Pancreas (tissue), 10 donors: ENCODE measurements at regions not wholly inside any gene's neighbourhood (a gene's known extent, or its start where the extent isn't known, plus 50 kb on each side); places are given as distances from the start of the nearest gene placed in this dataset.

Experiments
- ATAC-seq, 4 donors: fragments of 200-7000 bp; cut with Tn5 transposase; one replicate each; pipeline versions ENCODE4 v1.8.0 to v1.9.1; 2020; ENCODE audit warnings: mild to moderate bottlenecking in 4 of 4, moderate library complexity in 4 of 4
- DNase-seq, 6 donors: peaks; one replicate each; pipeline ENCODE4 v3.0.0-alpha.2; 2020
- FAIRE-seq: peaks from 2 replicates; lab custom pipeline; 2012; peaks lifted over from hg19 to GRCh38; lab: Jason Lieb, UNC
- H3K27ac ChIP-seq, 4 donors: fragments of 200-600 bp; sonication (generic); 1 replicate in 3 of 4; 2 replicates in 1 of 4; pipeline versions ENCODE4 v1.5.0 to v1.8.0; 2020
- H3K27me3 ChIP-seq, 4 donors: fragments of 200-600 bp; one replicate each; pipeline ENCODE4 v1.8.0; 2021
- H3K36me3 ChIP-seq, 3 donors: fragments of 200-600 bp; sonication (generic) in 1 of 3; one replicate each; pipeline versions ENCODE4 v1.5.0 to v1.8.0; 2020 to 2021
- H3K4me1 ChIP-seq, 3 donors: fragments of 200-600 bp; one replicate each; pipeline ENCODE4 v1.8.0; 2021
- H3K4me3 ChIP-seq, 4 donors: fragments of 200-600 bp; sonication (generic) in 2 of 4; one replicate each; pipeline versions ENCODE4 v1.5.0 to v1.8.0; 2020 to 2021
- H3K9me3 ChIP-seq, 4 donors: fragments of 200-600 bp; one replicate each; pipeline ENCODE4 v1.8.0; 2021
- CTCF ChIP-seq, 4 donors: fragments of 200-600 bp; sonication (generic) in 3 of 4; IDR thresholded peaks; one replicate each; pipeline versions ENCODE4 v1.5.0 to v1.8.0; 2021; ENCODE audit warnings: antibody characterized with exemption in 4 of 4
- WGBS, 2 donors: extraction: QIAGEN DNeasy Blood & Tissue Kit; methylation state at CpG; one replicate each; pipeline ENCODE4 v1.1.7; 2013; 5-methylcytosine and 5-hydroxymethylcytosine counted together
- intact Hi-C, 3 donors: fragments of 100-400 bp; cut with DNase I; formaldehyde crosslinking; loops; one replicate each; pipeline versions ENCODE4 v1.11.1 to v1.14.2; 2022
- donor health status: healthy with polysubstance abuse.
- donor health status: DM: no; HTN: no; CAD: no; lungs with moderate emphysema.
- donor health status: DM: no; HTN: no; CAD: no.
- donor health status: control.
- donor health status: control.
- donor health status: Bipolar disorder and iron deficiency.
- donor health status: DM: yes; HTN: yes; CAD: no.
- donor health status: DM: no; HTN: no; CAD: no.
- donor health status: DM: no; HTN: no; CAD: no.
- donor health status: DM: yes; HTN: yes; CAD: no.

GRCh38 chr5:98401656-98402055, 371.8 kb upstream of the RGMB start:
- TF ChIP-seq CTCF (IDR thresholded peaks at IDR 0.05): no peak
- Histone ChIP-seq H3K4me3 (no peak overlapping the region), H3K4me1 (no peaks in the 10 kb centered on the region), H3K36me3 (no peaks in the 10 kb centered on the region), H3K27ac (no peak overlapping the region), H3K27me3 (no peaks in the 10 kb centered on the region), H3K9me3 (no peaks in the 10 kb centered on the region)
- DNase-seq (no peak), ATAC-seq (no peak), FAIRE-seq (no peak)
- intact Hi-C loops: no loop called here

- TF ChIP-seq CTCF (IDR thresholded peaks at IDR 0.05): no peak
- H3K4me3 ChIP-seq: no peak overlapping the region
- DNase-seq (no peak), FAIRE-seq (no peak), ATAC-seq (no peak)
- no peaks in the 10 kb centered on the region for H3K36me3 ChIP-seq
- intact Hi-C loops: no loop called here
- H3K9me3 ChIP-seq: no peaks in the 10 kb centered on the region
- H3K27me3 ChIP-seq: no peaks in the 10 kb centered on the region
- H3K4me1 ChIP-seq: no peaks in the 10 kb centered on the region
- no peak overlapping the region for H3K27ac ChIP-seq
These were observed 371.3 kb upstream of the RGMB start for GRCh38 chr5:98402130-98402529.

- TF ChIP-seq CTCF (IDR thresholded peaks at IDR 0.05): no peak
- H3K36me3 ChIP-seq: no peaks in the 10 kb centered on the region
- no peak overlapping the region for H3K27ac ChIP-seq
- no peaks in the 10 kb centered on the region for H3K4me1 ChIP-seq
- H3K9me3 ChIP-seq: no peaks in the 10 kb centered on the region
- FAIRE-seq (no peak), ATAC-seq (no peak), DNase-seq (no peak)
- H3K27me3 ChIP-seq: no peaks in the 10 kb centered on the region
- 65 to 71% methylated on average over 1 of the region's 1 CpG for WGBS, 2 donors
- H3K4me3 ChIP-seq: no peak overlapping the region
- intact Hi-C loops: no loop called here
These were observed 370.3 kb upstream of the RGMB start for GRCh38 chr5:98403131-98403530.

- Histone ChIP-seq H3K4me1 (no peaks in the 10 kb centered on the region), H3K4me3 (no peak overlapping the region), H3K27me3 (no peaks in the 10 kb centered on the region), H3K27ac (no peak overlapping the region), H3K9me3 (no peaks in the 10 kb centered on the region), H3K36me3 (no peaks in the 10 kb centered on the region)
- TF ChIP-seq CTCF (IDR thresholded peaks at IDR 0.05): no peak
- intact Hi-C loops: no loop called here
- FAIRE-seq: no peak
- no peak for DNase-seq
- ATAC-seq: no peak
These were observed 358.5 kb upstream of the RGMB start for GRCh38 chr5:98414938-98415337.

- intact Hi-C loops: no loop called here
- WGBS, 2 donors: 92 to 95% methylated on average over 1 of the region's 1 CpG
- FAIRE-seq (no peak), DNase-seq (no peak), ATAC-seq (no peak)
- H3K27me3 ChIP-seq: no peaks in the 10 kb centered on the region
- H3K9me3 ChIP-seq: no peaks in the 10 kb centered on the region
- no peak for TF ChIP-seq CTCF (IDR thresholded peaks at IDR 0.05)
- no peaks in the 10 kb centered on the region for H3K4me1 ChIP-seq
- H3K4me3 ChIP-seq: no peak overlapping the region
- H3K36me3 ChIP-seq: no peaks in the 10 kb centered on the region
- H3K27ac ChIP-seq: no peak overlapping the region
These were observed 357.8 kb upstream of the RGMB start for GRCh38 chr5:98415663-98416062.
